Esophagus muscularis mucosa (tissue), 3 donors: ENCODE measurements at regions not wholly inside any gene's neighbourhood (a gene's known extent, or its start where the extent isn't known, plus 50 kb on each side); places are given as distances from the start of the nearest gene placed in this dataset.

Source experiments
- POLR2A ChIP-seq: fragments of 450-650 bp; IDR thresholded peaks from one replicate; pipeline ENCODE4 v1.6.1; 2017; ENCODE audit warnings: antibody characterized with exemption, moderate library complexity, mild to moderate bottlenecking, low read depth
- TF ChIP-seq, protein P1 (sequence below), 3 experiments: fragments of 200-600 bp in 2 of 3; fragments of 450-650 bp in 1 of 3; sonication (generic) in 2 of 3; IDR thresholded peaks; one replicate each; pipeline ENCODE4 v1.5.1; 2017 to 2019; ENCODE audit warnings: antibody characterized with exemption in 3 of 3, mild to moderate bottlenecking in 2 of 3, moderate library complexity in 1 of 3

DNA sequence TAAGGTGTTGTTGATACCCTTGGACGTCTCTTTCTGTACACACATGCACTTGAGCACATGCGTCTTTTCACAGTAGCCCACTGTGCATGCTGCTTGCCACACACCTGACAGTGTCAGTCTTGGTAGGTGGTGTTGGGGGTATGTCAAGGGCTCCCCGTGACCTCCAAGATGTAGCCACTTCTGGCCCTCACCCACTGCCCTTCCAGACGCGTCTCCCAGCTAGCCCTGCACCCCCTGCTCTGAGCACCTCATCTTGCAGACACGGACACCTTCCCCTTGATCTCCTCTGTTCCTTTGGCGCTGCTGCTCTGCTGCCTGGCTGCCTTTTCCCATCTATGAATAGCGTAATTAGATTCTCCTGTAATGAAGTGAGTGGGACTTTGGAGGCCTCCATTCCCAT is 75.2 kb upstream of the TNS3 start:
- TF ChIP-seq POLR2A: no peak
- TF ChIP-seq, protein P1, sequence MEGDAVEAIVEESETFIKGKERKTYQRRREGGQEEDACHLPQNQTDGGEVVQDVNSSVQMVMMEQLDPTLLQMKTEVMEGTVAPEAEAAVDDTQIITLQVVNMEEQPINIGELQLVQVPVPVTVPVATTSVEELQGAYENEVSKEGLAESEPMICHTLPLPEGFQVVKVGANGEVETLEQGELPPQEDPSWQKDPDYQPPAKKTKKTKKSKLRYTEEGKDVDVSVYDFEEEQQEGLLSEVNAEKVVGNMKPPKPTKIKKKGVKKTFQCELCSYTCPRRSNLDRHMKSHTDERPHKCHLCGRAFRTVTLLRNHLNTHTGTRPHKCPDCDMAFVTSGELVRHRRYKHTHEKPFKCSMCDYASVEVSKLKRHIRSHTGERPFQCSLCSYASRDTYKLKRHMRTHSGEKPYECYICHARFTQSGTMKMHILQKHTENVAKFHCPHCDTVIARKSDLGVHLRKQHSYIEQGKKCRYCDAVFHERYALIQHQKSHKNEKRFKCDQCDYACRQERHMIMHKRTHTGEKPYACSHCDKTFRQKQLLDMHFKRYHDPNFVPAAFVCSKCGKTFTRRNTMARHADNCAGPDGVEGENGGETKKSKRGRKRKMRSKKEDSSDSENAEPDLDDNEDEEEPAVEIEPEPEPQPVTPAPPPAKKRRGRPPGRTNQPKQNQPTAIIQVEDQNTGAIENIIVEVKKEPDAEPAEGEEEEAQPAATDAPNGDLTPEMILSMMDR (IDR thresholded peaks at IDR 0.05): no peak
